ENCODE measurements at regions not wholly inside any gene's neighbourhood (a gene's known extent, or its start where the extent isn't known, plus 50 kb on each side); places are given as distances from the start of the nearest gene placed in this dataset.

DNA sequence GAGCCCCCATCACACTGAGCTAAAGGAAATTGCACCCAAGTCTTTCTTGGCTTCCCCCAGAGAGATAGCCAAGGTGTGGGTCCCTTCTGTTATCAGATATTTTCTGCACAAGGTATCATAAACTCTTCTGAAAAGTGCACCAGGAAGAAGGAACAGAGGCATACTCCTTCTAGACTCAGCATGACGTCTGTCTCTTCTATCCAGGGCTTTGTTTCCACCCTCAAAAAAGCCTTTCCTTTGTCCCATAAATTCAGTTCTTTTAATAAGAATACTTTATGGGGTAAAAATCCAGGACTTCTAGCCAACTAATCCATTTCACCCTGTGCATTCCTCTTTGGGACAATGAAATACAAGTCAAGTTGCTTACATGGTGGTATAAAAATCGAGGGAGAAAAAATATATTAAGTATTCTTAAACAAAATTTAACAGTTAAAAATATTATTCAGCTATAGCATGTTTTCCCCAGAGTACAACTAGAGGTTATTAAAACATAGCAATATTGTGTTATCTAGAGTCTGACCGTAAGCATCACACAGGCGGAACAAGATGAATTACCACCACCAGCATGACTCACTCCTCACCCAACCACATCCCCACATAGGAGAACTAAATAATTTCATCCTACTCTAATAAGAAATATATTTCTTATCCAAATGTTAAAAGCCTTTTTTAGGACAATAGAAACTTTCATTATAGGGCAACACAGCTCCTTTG, 79.9 kb upstream of the GPC6 start:
- DNase-seq, result no peak

DNA sequence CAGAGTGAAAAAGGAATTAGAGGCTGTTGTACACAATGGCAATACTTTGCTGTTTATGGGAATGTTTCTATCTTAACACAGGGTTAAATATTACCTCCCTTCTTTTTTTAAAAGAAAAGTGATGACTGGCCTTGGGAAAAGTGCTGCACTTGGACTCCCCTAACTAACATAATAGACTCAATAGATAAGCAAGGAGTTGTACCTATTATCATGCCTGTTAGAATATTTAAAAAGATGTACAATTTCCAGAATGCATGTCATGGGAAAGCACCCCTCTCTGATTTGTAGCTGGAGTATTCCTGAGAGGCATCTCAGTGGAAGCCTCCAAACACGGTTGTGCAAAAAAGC, 79.3 kb upstream of the GPC6 start:
- no peak for DNase-seq

DNA sequence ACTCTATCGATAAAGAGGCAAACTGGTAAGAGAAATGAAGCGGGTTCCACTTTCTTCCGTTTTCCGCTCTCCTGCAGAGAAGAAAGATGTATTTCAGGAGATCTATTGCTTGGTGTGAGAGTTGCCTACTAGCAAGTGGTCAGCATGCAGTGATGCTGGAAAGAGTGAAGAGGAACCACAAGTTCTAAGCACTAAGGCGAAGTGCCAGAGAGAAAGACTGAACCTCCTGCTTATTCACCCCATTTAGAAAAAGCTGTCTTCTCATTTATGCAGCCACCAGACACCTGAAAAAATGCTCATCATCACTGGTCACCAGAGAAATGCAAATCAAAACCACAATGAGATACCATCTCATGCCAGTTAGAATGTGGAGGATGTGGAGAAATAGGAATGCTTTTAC, 78.7 kb upstream of the GPC6 start:
- no peak for DNase-seq

DNA sequence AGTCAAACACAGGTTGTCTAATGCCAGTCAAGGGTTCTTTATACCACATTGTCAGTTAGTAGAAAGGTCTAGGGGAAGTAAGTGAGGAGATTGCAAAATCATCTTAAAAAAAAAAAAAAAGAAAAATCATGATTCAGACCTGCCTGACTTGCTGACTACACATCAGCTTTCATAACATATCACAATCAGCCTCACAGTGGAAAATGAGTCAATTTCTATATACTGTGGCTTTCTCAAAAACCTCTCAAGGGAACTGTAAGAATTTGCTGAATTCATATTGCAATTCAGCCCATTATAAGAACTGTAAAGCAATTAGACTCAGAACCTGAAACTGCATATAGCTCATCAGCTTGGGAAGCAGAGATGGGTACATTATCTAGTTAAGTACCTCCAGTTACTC, 75.3 kb upstream of the GPC6 start:
- DNase-seq, result no peak

DNA sequence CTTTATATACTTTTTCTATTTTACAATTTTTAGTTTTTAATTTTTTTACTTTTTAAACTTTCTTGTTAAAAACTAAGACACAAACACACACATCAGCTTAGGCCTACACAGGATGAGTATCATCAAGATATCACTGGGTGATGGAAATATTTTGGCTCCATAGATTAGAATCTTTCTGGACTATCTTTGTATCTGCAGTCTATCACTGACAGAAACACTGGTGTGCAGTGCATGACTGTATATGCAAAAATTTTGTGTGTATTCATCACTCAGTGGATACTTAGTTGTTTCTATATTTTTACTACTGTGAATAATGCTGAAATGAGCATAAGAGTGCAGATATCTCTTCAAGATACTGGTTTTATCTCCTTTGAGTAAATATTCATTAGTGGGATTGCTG, 68.0 kb upstream of the GPC6 start:
- DNase-seq, result no peak

DNA sequence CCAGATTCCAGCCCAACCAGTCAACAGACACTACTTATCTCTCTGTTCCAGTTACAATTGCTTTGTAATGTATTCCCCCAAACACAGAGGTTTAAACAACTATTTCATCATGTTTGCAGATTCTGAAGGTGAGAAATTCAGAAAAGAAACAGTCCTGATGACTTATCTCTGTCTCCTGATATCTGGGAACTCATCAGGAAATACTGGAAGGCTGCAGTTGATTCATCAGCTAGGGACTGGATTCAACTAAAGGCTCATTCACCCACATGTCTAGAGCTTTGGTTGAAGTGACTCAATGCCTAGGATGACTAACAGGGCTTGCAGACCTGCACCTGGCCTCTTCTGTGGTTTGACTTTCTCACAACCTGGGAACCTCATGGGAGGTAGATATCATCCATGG, 56.6 kb upstream of the GPC6 start:
- DNase-seq, result no peak

DNA sequence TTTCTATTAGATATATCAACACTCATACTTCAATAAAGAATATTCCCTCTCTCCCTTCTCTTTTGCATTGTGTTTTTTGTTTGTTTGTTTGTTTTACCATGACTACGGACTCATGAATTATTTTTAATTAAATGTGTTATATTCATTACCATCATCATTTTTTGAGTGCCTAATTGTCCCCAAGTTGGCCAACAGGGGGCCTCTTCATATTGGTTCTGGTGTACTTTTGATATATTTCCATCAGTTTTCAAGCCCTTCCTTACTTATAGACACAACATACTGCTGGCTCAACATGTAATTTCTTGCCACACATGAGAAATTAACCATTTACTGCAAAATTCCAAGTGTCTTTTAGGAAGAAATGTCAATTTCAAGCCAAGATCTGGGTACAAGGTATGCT, 54.5 kb upstream of the GPC6 start:
- DNase-seq, result peak; percentile 21

DNA sequence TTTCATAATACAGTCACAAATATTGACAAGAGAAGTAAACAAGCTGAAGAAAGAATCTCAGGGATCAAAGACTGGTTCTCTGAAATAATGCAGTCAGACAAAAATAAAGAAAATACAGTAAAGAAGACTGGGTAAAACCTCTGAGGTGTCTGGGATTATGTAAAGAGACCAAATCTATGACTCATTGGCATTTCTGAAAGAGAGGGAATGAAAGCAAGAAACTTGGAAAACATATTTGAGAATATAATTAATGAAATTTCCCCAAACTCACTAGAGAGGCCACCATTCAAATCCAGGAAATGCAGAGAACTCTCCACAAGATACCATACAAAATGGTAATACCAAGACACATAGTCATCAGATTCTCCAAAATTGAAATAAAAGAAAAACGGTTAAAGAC, 53.0 kb upstream of the GPC6 start:
- DNase-seq, result no peak

DNA sequence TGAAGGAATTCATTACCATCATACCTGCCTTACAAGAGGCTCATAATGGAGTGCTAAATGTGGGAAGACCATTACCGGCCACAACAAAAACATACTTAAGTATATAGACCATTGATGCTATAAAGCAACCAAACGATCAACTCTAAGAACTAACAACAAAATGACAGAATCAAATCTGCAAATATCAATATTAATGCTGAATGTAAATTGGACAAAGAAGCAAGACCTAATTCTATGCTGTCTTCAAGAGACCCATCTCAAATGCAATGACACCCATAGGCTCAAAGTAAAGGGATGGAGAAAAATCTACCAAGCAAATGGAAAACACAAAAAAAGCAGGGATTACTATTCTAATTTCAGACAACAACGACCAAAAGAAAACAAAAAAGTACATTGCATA, 52.3 kb upstream of the GPC6 start:
- no peak for DNase-seq
